Neural cell (in vitro differentiated cells): ENCODE measurements at regions not wholly inside any gene's neighbourhood (a gene's known extent, or its start where the extent isn't known, plus 50 kb on each side); places are given as distances from the start of the nearest gene placed in this dataset.

Experiments
- H2AFZ ChIP-seq: fragments of 200-600, 300-800 bp; sonication (generic), shearing (Covaris generic); 2 replicates; pipeline ENCODE4 v1.6.0; 2014; ENCODE audit warnings: low read depth, mild to moderate bottlenecking, antibody characterized with exemption, low read length, moderate library complexity
- H3F3A ChIP-seq: fragments of 200-600 bp; shearing (Covaris generic); 2 replicates; pipeline ENCODE4 v1.6.1; 2016; ENCODE audit warnings: mild to moderate bottlenecking, moderate library complexity, mixed read lengths, antibody characterized with exemption, low read length; ENCODE audit not compliant: insufficient read depth, poor library complexity, severe bottlenecking
- H3K27ac ChIP-seq: fragments of 200-600, 300-800 bp; sonication (generic), shearing (Covaris generic); 2 replicates; pipeline ENCODE4 v1.5.1; 2014; ENCODE audit warnings: mild to moderate bottlenecking, low read length, moderate library complexity
- H3K27me3 ChIP-seq: fragments of 300-800, 200-600 bp; sonication (generic), shearing (Covaris generic); 2 replicates; pipeline ENCODE4 v1.6.0; 2014; ENCODE audit warnings: mild to moderate bottlenecking, low read depth, low read length, moderate library complexity; ENCODE audit not compliant: insufficient read depth
- H3K36me3 ChIP-seq: fragments of 300-800, 200-600 bp; sonication (generic), shearing (Covaris generic); 2 replicates; pipeline ENCODE4 v1.5.1; 2014; ENCODE audit warnings: mild to moderate bottlenecking, antibody characterized with exemption, low read length, moderate library complexity; ENCODE audit not compliant: insufficient read depth
- H3K4me2 ChIP-seq: fragments of 300-800, 200-600 bp; sonication (generic), shearing (Covaris generic); 2 replicates; pipeline ENCODE4 v1.6.0; 2014; ENCODE audit warnings: mild to moderate bottlenecking, low read length
- H3K4me3 ChIP-seq: fragments of 300-800, 200-600 bp; sonication (generic), shearing (Covaris generic); 2 replicates; pipeline ENCODE4 v1.5.1; 2014; ENCODE audit warnings: mild to moderate bottlenecking, low read length, moderate library complexity
- H3K79me2 ChIP-seq: fragments of 200-600 bp; shearing (Covaris generic); replicated peaks from 2 replicates; pipeline ENCODE4 v1.6.0; 2014; ENCODE audit warnings: mild to moderate bottlenecking, low read length, moderate library complexity; ENCODE audit not compliant: insufficient read depth
- H3K9ac ChIP-seq: fragments of 300-800, 200-600 bp; sonication (generic), shearing (Covaris generic); 2 replicates; pipeline ENCODE4 v1.6.1; 2016; ENCODE audit warnings: mild to moderate bottlenecking, low read length, mixed read lengths
- H3K9me2 ChIP-seq: fragments of 200-600 bp; shearing (Covaris generic); 2 replicates; pipeline ENCODE4 v1.6.1; 2016; ENCODE audit warnings: mild to moderate bottlenecking, low read length, mixed read lengths; ENCODE audit not compliant: insufficient read depth
- H3K9me3 ChIP-seq: fragments of 200-600, 300-800 bp; sonication (generic), shearing (Covaris generic); 2 replicates; pipeline ENCODE4 v1.6.1; 2016; ENCODE audit warnings: mild to moderate bottlenecking, mixed run types, low read length, moderate library complexity, mixed read lengths
- H4K20me1 ChIP-seq: fragments of 200-600 bp; shearing (Covaris generic); 2 replicates; pipeline ENCODE4 v1.6.1; 2016; ENCODE audit warnings: mild to moderate bottlenecking, mixed run types; ENCODE audit not compliant: insufficient read depth
- EP300 ChIP-seq: fragments of 450-650 bp; conservative IDR thresholded peaks from 2 replicates; pipeline ENCODE4 v1.6.1; 2014; ENCODE audit warnings: antibody characterized with exemption, mild to moderate bottlenecking, moderate library complexity; ENCODE audit not compliant: poor library complexity, severe bottlenecking
- EZH2 ChIP-seq: fragments of 200-600, 300-800 bp; shearing (Covaris generic), sonication (generic); IDR thresholded peaks from 2 replicates; pipeline ENCODE4 v1.6.1; 2014; ENCODE audit warnings: antibody characterized with exemption, low read length, borderline replicate concordance, mild to moderate bottlenecking; ENCODE audit not compliant: insufficient read depth, poor library complexity, severe bottlenecking
- MXI1 ChIP-seq: fragments of 450-650 bp; conservative IDR thresholded peaks from 2 replicates; pipeline ENCODE4 v1.6.1; 2014; ENCODE audit warnings: antibody characterized with exemption, mild to moderate bottlenecking; ENCODE audit not compliant: poor library complexity, severe bottlenecking
- POLR2AphosphoS5 ChIP-seq: IDR thresholded peaks from 2 replicates; pipeline ENCODE4 v1.6.1; 2012
- RAD21 ChIP-seq: fragments of 450-650 bp; conservative IDR thresholded peaks from 2 replicates; pipeline ENCODE4 v1.6.1; 2014; ENCODE audit warnings: antibody characterized with exemption, mild to moderate bottlenecking, moderate library complexity
- SMC3 ChIP-seq: fragments of 450-650 bp; conservative IDR thresholded peaks from 2 replicates; pipeline ENCODE4 v1.6.1; 2014; ENCODE audit warnings: antibody characterized with exemption, mild to moderate bottlenecking, moderate library complexity; ENCODE audit not compliant: poor library complexity
- TAF1 ChIP-seq: IDR thresholded peaks from 2 replicates; pipeline ENCODE4 v1.6.1; 2012; ENCODE audit warnings: low read depth
- TF ChIP-seq, protein P1 (sequence below): fragments of 450-650 bp; IDR thresholded peaks from 2 replicates; pipeline ENCODE4 v1.5.1; 2014; ENCODE audit warnings: antibody characterized with exemption, mild to moderate bottlenecking, moderate library complexity; ENCODE audit not compliant: poor library complexity, severe bottlenecking
- TF ChIP-seq, protein P2 (sequence below): IDR thresholded peaks from 2 replicates; pipeline ENCODE4 v1.6.1; 2012; ENCODE audit warnings: borderline replicate concordance

DNA sequence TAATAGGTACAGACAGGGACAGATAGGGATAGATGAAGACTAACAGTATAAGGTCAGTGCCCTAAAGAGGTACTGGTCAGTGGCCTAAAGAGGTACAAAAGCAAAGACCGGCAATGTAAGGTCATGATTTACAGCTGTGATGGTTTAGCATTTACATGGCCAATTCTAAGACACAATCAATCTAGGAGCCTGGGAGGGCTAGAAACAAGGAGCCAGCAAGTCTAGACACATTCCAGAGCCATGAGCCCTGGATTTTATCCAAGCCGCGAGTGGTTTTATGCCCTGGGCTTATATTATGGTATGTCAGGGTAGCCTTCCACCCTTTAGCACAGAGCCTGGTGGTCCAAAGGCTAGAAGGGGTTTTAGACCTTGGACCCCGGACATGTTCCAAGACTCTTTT, 124.2 kb downstream of the CBLN2 start:
- no peaks in the 10 kb centered on the region for H4K20me1 ChIP-seq
- H3K36me3 ChIP-seq = no peaks in the 10 kb centered on the region
- no peak overlapping the region for H2AFZ ChIP-seq
- H3K4me3 ChIP-seq = no peak overlapping the region
- H3K27me3 ChIP-seq = no peaks in the 10 kb centered on the region
- no peak overlapping the region for H3K9ac ChIP-seq
- H3K27ac ChIP-seq = no peak overlapping the region
- no peaks in the 10 kb centered on the region for H3K9me3 ChIP-seq
- no peak for TF ChIP-seq TAF1
- no peak for TF ChIP-seq EZH2
- TF ChIP-seq, protein P1, sequence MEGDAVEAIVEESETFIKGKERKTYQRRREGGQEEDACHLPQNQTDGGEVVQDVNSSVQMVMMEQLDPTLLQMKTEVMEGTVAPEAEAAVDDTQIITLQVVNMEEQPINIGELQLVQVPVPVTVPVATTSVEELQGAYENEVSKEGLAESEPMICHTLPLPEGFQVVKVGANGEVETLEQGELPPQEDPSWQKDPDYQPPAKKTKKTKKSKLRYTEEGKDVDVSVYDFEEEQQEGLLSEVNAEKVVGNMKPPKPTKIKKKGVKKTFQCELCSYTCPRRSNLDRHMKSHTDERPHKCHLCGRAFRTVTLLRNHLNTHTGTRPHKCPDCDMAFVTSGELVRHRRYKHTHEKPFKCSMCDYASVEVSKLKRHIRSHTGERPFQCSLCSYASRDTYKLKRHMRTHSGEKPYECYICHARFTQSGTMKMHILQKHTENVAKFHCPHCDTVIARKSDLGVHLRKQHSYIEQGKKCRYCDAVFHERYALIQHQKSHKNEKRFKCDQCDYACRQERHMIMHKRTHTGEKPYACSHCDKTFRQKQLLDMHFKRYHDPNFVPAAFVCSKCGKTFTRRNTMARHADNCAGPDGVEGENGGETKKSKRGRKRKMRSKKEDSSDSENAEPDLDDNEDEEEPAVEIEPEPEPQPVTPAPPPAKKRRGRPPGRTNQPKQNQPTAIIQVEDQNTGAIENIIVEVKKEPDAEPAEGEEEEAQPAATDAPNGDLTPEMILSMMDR = no peak
- TF ChIP-seq POLR2AphosphoS5 = no peak
- TF ChIP-seq SMC3 = no peak
- no peak for TF ChIP-seq MXI1
- TF ChIP-seq RAD21 = no peak
- TF ChIP-seq, protein P2, sequence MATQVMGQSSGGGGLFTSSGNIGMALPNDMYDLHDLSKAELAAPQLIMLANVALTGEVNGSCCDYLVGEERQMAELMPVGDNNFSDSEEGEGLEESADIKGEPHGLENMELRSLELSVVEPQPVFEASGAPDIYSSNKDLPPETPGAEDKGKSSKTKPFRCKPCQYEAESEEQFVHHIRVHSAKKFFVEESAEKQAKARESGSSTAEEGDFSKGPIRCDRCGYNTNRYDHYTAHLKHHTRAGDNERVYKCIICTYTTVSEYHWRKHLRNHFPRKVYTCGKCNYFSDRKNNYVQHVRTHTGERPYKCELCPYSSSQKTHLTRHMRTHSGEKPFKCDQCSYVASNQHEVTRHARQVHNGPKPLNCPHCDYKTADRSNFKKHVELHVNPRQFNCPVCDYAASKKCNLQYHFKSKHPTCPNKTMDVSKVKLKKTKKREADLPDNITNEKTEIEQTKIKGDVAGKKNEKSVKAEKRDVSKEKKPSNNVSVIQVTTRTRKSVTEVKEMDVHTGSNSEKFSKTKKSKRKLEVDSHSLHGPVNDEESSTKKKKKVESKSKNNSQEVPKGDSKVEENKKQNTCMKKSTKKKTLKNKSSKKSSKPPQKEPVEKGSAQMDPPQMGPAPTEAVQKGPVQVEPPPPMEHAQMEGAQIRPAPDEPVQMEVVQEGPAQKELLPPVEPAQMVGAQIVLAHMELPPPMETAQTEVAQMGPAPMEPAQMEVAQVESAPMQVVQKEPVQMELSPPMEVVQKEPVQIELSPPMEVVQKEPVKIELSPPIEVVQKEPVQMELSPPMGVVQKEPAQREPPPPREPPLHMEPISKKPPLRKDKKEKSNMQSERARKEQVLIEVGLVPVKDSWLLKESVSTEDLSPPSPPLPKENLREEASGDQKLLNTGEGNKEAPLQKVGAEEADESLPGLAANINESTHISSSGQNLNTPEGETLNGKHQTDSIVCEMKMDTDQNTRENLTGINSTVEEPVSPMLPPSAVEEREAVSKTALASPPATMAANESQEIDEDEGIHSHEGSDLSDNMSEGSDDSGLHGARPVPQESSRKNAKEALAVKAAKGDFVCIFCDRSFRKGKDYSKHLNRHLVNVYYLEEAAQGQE = no peak
- no peak for TF ChIP-seq EP300
- no peaks in the 10 kb centered on the region for H3K9me2 ChIP-seq
- no peak overlapping the region for H3K4me2 ChIP-seq
- H3F3A ChIP-seq = no peaks in the 10 kb centered on the region
- no peaks in the 10 kb centered on the region for H3K79me2 ChIP-seq

DNA sequence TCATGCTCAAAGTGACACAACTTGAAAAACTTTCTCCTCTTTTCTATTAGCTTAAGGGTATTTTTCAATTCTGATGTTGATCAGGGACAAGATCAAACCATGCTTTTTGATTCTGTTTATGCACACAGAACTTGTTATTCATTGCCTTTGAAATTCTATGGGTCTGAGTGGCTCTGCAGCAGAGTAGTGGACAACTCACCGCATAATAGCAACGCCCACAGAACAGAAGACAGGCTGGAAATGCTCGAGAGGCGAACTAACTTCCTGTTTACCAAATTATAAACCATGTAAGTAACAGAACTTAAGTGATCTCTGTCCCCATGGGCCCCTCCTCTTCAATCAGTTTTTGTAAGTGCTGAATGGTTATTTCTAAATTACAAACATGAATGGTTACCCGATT, 131.2 kb downstream of the CBLN2 start:
- H3K27me3 ChIP-seq = no peaks in the 10 kb centered on the region
- no peaks in the 10 kb centered on the region for H3K9me3 ChIP-seq
- H3K27ac ChIP-seq = no peak overlapping the region
- H2AFZ ChIP-seq = no peak overlapping the region
- H3F3A ChIP-seq = no peaks in the 10 kb centered on the region
- no peak overlapping the region for H3K4me2 ChIP-seq
- no peaks in the 10 kb centered on the region for H4K20me1 ChIP-seq
- no peak overlapping the region for H3K9ac ChIP-seq
- no peak for TF ChIP-seq TAF1
- TF ChIP-seq, protein P1 = no peak
- TF ChIP-seq, protein P2 = no peak
- TF ChIP-seq RAD21 = no peak
- TF ChIP-seq MXI1 = no peak
- TF ChIP-seq EP300 = no peak
- no peak for TF ChIP-seq EZH2
- no peak for TF ChIP-seq POLR2AphosphoS5
- no peak for TF ChIP-seq SMC3
- no peak overlapping the region for H3K4me3 ChIP-seq
- H3K79me2 ChIP-seq = no peaks in the 10 kb centered on the region
- H3K9me2 ChIP-seq = no peaks in the 10 kb centered on the region
- no peaks in the 10 kb centered on the region for H3K36me3 ChIP-seq
